ENCODE measurements at regions not wholly inside any gene's neighbourhood (a gene's known extent, or its start where the extent isn't known, plus 50 kb on each side); places are given as distances from the start of the nearest gene placed in this dataset.
"Not testable (repeated sequence)": the region's sequence is repeated elsewhere in the genome, so short reads cannot be mapped to it uniquely, and the experiment has no call there.

GRCh38 chr6:8619853-8620252 is 184.5 kb upstream of the SLC35B3 start:
- DNase-seq, result no peak

- not testable (repeated sequence) for DNase-seq
Observed at GRCh38 chr6:8619408-8619807, 184.1 kb upstream of the SLC35B3 start.

- no peak for DNase-seq
Observed at GRCh38 chr6:8608737-8609136, 173.4 kb upstream of the SLC35B3 start.

GRCh38 chr6:8589941-8590729 is 154.8 kb upstream of the SLC35B3 start:
- DNase-seq, result peak in 1 of 2 experiments; percentile 30

GRCh38 chr6:8588176-8588575 is 152.8 kb upstream of the SLC35B3 start:
- DNase-seq, result peak in 1 of 2 experiments; percentile 11

- no peak for DNase-seq
Observed at GRCh38 chr6:8583291-8583690, 147.9 kb upstream of the SLC35B3 start.

GRCh38 chr6:8579372-8579771 is 144.0 kb upstream of the SLC35B3 start:
- DNase-seq, result no peak

GRCh38 chr6:8578006-8578405 is 142.7 kb upstream of the SLC35B3 start:
- DNase-seq, result no peak

GRCh38 chr6:8574749-8575468 is 139.6 kb upstream of the SLC35B3 start:
- no peak for DNase-seq

- no peak for DNase-seq
Observed at GRCh38 chr6:8574311-8574710, 139.0 kb upstream of the SLC35B3 start.

GRCh38 chr6:8570256-8570920 is 135.0 kb upstream of the SLC35B3 start:
- DNase-seq, result no peak

- DNase-seq, result no peak
Observed at GRCh38 chr6:8562125-8562524, 126.8 kb upstream of the SLC35B3 start.

GRCh38 chr6:8558953-8559352 is 123.6 kb upstream of the SLC35B3 start:
- no peak for DNase-seq

GRCh38 chr6:8557014-8557748 is 121.8 kb upstream of the SLC35B3 start:
- DNase-seq, result no peak

- no peak for DNase-seq
Observed at GRCh38 chr6:8556370-8557013, 121.1 kb upstream of the SLC35B3 start.

- no peak for DNase-seq
Observed at GRCh38 chr6:8551993-8552392, 116.6 kb upstream of the SLC35B3 start.

GRCh38 chr6:8551386-8551785 is 116.0 kb upstream of the SLC35B3 start:
- DNase-seq, result no peak

- DNase-seq, result no peak
Observed at GRCh38 chr6:8549074-8549790, 113.9 kb upstream of the SLC35B3 start.

GRCh38 chr6:8546496-8546895 is 111.2 kb upstream of the SLC35B3 start:
- no peak for DNase-seq

GRCh38 chr6:8545336-8545735 is 110.0 kb upstream of the SLC35B3 start:
- DNase-seq, result no peak

- no peak for DNase-seq
Observed at GRCh38 chr6:8543714-8544113, 108.4 kb upstream of the SLC35B3 start.

GRCh38 chr6:8539453-8539852 is 104.1 kb upstream of the SLC35B3 start:
- DNase-seq, result peak in 1 of 2 experiments; percentile 37
